GM12874 (cell line): ENCODE measurements at regions not wholly inside any gene's neighbourhood (a gene's known extent, or its start where the extent isn't known, plus 50 kb on each side); places are given as distances from the start of the nearest gene placed in this dataset.

Experiments used
- TF ChIP-seq, protein P1 (sequence below): IDR thresholded peaks from 2 replicates; pipeline ENCODE4 v1.5.1; 2011; ENCODE audit warnings: low read depth, mild to moderate bottlenecking, control low read depth, low read length, moderate library complexity; ENCODE audit not compliant: insufficient read depth

DNA sequence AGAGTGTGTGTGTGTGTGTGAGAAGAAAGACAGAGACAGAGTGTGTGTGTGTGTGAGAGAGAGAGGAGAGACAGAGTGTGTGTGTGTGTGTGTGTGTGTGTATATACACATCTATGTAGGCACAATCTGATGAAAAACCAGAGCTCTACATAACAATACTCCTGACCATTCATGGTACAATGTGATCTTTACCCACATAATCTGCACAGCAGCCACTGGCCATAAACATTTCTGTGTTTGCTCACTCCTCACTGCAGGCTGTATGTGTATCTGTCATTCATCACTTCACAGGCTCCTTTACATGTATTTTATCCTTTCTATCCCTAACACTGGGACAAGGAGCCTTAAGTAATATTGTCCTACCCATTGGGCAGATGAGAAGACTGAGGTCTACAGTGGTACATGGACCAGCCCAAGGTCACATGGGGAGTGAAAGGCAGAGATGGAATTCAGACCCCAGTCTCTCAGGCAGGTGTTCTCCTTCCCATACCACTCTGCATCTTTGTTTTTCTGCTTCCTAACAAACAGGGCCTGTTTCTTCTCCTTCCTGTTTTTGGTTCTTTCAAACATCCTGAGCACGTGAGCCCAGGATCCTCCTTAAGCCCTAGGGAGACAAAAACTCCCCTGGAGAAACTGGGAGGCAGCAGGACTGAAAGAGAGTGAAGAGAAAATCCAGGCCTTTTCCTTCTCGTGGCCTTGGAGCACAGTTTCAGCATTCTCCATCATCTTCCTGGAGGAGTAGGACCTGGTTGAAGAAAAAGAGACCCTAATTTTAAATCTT lies 201.7 kb upstream of the MSX2 start:
- TF ChIP-seq, protein P1, sequence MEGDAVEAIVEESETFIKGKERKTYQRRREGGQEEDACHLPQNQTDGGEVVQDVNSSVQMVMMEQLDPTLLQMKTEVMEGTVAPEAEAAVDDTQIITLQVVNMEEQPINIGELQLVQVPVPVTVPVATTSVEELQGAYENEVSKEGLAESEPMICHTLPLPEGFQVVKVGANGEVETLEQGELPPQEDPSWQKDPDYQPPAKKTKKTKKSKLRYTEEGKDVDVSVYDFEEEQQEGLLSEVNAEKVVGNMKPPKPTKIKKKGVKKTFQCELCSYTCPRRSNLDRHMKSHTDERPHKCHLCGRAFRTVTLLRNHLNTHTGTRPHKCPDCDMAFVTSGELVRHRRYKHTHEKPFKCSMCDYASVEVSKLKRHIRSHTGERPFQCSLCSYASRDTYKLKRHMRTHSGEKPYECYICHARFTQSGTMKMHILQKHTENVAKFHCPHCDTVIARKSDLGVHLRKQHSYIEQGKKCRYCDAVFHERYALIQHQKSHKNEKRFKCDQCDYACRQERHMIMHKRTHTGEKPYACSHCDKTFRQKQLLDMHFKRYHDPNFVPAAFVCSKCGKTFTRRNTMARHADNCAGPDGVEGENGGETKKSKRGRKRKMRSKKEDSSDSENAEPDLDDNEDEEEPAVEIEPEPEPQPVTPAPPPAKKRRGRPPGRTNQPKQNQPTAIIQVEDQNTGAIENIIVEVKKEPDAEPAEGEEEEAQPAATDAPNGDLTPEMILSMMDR, result no peak

DNA sequence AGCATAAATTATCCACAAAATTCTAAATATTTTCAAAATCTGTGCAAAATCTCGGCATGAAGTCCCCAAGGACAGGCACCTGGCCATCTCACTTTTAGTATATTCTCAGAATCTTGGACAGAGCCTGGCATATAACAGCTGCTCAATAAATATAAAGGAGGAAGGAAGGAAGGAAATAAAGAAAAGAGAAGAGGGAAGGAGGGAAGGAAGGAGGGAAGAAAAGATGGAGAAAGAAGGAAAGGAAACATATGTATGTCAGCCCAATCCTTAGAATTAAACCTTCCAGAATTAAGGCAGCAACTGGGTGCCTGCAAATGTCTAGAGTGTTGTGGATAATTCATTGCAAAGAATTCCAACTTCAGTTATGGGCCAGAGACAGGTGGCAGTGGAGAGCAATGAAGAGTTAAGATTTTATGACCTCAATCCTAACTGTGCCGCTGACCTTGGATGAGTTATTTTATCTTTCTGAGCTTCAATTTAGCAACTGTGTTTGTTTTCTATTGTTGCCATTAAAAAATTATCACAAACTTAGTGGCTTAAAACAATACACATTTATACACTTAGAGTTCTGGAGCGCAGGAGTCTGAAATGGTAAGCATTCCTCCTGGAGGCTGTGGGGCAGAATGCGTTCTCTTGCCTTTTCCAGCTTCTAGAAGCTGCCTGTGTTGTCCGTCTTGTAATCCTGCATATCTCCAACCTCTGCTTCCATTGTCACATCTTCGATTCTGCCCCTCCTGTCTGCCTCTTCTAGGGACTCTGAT lies 200.9 kb upstream of the MSX2 start:
- TF ChIP-seq, protein P1, result no peak

DNA sequence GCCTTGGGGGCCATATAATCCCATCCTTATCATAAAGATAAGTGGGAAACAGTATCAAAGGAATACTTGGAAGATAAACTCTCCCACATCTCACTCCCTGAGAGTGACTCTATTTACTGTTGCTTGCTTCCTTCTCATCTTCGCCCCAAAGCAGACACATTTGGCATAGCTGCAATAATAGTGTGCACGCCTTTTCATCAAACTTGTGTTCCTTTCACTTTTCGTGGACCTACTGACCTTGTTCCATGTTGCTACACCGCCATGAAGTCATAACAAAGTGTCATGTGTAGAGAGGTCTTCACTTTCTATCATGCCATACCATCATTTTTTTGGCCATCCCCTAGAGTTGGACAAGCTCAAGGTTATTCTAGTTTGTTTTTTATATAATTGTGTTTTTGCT lies 200.0 kb upstream of the MSX2 start:
- TF ChIP-seq, protein P1, result no peak

DNA sequence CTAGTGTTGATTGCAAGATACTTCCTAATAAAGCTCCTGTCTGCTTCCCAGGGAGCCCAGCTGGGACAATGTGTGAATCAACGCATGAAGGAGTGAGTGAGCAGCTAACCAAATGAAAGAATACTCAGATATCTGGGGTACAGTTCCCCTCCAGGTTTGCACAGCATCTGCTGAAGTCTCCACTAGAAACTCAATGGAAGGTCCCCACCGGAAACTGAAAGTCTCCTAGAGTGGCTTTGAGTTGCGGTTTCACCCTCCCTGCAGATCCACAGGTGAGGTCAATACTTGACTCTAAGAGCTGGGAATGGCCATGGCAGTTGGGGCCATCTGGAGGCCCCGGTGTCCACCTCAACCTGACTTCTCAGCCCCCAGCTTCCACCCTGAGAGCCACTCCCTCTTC lies 198.2 kb upstream of the MSX2 start:
- TF ChIP-seq, protein P1, result no peak

- TF ChIP-seq, protein P1, result no peak
These were observed 196.4 kb upstream of the MSX2 start for GRCh38 chr5:174527916-174528540.

- TF ChIP-seq, protein P1, result no peak
These were observed 195.4 kb upstream of the MSX2 start for GRCh38 chr5:174528821-174529544.
